Neutrophil (primary cell): ENCODE measurements at regions not wholly inside any gene's neighbourhood (a gene's known extent, or its start where the extent isn't known, plus 50 kb on each side); places are given as distances from the start of the nearest gene placed in this dataset.

Experiments used
- H3K27ac ChIP-seq: fragments of 200-600 bp; sonication (generic); 2 replicates; pipeline ENCODE4 v1.5.1; 2016; ENCODE audit warnings: mild to moderate bottlenecking, moderate library complexity
- H3K27me3 ChIP-seq: fragments of 200-600 bp; sonication (generic); 2 replicates; pipeline ENCODE4 v1.6.0; 2016; ENCODE audit warnings: mild to moderate bottlenecking
- H3K36me3 ChIP-seq: fragments of 200-600 bp; sonication (generic); 2 replicates; pipeline ENCODE4 v1.5.1; 2017
- H3K4me1 ChIP-seq, 2 experiments: fragments of 200-600 bp in 1 of 2; sonication (generic) in 1 of 2; 1 replicate in 1 of 2; 2 replicates in 1 of 2; pipeline versions ENCODE4 v1.5.1 to v1.6.1; 2013 to 2016; ENCODE audit warnings: low read depth in 1 of 2, low read length in 1 of 2, mild to moderate bottlenecking in 1 of 2, moderate library complexity in 1 of 2; ENCODE audit not compliant: control insufficient read depth in 1 of 2, insufficient read depth in 1 of 2
- H3K4me3 ChIP-seq, 2 experiments: fragments of 200-600 bp in 1 of 2; sonication (generic) in 1 of 2; 1 replicate in 1 of 2; 2 replicates in 1 of 2; pipeline ENCODE4 v1.5.1; 2013 to 2016; ENCODE audit warnings: low read depth in 1 of 2, low read length in 1 of 2, mild to moderate bottlenecking in 1 of 2, moderate library complexity in 1 of 2
- H3K9me3 ChIP-seq: fragments of 200-600 bp; sonication (generic); 2 replicates; pipeline ENCODE4 v1.5.1; 2016
- TF ChIP-seq, protein P1 (sequence below): fragments of 200-600 bp; sonication (generic); IDR thresholded peaks from 2 replicates; pipeline ENCODE4 v1.5.1; 2016; ENCODE audit warnings: antibody characterized with exemption

DNA sequence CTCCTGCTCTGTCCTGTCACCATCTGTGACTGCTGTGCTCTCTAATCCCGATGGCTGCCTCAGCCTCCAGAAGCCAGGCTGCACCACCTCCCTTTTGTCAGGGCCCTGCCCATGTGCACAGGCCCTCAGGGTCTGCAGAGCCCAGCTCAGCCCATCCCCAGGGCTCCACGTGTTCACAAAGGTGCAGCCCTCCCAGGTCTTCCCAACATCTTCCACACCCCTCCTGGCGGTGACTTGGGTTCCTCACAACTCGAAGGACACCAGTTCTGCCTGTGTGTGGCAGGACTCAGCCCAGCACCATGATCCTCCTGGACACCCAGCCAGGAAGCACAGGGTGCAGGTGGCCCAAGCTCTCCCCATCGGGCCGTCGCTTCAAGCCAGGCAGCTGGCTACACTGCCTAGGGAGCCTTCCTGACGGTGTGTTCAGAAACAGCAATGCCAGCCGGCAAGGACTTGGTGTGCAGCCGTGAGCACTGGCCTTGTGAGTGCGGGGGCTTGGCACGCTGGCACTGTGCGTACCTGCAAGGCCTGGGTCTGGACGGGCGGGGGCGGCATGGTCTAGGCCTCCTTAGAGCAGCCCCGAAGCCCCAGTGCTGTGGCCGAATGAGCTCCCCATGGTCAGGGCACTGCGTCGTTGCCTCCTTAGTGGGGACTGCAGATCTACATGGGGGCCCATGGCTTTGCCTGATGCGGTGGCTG, 96.1 kb downstream of the MRPL36 start:
- Histone ChIP-seq H3K27ac (no peak overlapping the region), H3K27me3 (peaks cover 12% of the 10 kb centered on the region), H3K4me3 (no peak overlapping the region), H3K4me1 (no peaks in the 10 kb centered on the region), H3K36me3 (no peaks in the 10 kb centered on the region), H3K9me3 (no peaks in the 10 kb centered on the region)
- TF ChIP-seq, protein P1, sequence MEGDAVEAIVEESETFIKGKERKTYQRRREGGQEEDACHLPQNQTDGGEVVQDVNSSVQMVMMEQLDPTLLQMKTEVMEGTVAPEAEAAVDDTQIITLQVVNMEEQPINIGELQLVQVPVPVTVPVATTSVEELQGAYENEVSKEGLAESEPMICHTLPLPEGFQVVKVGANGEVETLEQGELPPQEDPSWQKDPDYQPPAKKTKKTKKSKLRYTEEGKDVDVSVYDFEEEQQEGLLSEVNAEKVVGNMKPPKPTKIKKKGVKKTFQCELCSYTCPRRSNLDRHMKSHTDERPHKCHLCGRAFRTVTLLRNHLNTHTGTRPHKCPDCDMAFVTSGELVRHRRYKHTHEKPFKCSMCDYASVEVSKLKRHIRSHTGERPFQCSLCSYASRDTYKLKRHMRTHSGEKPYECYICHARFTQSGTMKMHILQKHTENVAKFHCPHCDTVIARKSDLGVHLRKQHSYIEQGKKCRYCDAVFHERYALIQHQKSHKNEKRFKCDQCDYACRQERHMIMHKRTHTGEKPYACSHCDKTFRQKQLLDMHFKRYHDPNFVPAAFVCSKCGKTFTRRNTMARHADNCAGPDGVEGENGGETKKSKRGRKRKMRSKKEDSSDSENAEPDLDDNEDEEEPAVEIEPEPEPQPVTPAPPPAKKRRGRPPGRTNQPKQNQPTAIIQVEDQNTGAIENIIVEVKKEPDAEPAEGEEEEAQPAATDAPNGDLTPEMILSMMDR: no peak

DNA sequence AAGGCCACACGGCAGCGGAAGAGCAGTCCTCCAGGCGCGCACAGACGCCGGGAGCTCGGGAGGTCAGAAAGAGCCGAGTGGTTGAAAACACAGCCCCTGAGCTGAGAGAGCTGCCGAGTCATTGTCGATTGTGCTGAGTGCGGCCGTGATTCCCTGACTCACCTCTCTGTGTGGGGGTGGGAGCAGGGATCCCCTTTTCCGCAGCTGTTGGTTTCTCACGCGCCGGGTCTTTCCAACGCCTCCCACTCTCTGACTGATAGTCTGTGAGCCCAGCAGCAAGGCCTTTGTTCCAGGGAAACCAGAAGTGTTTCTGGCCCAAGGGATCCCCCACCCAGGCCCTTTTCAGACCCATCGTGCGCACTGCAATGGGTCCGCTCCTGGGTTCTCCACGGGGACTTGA, 97.3 kb downstream of the MRPL36 start:
- Histone ChIP-seq H3K27ac (no peak overlapping the region), H3K27me3 (peaks cover 11% of the 10 kb centered on the region), H3K4me1 (no peaks in the 10 kb centered on the region), H3K36me3 (no peaks in the 10 kb centered on the region), H3K9me3 (no peaks in the 10 kb centered on the region), H3K4me3 (no peak overlapping the region)
- TF ChIP-seq, protein P1: no peak

DNA sequence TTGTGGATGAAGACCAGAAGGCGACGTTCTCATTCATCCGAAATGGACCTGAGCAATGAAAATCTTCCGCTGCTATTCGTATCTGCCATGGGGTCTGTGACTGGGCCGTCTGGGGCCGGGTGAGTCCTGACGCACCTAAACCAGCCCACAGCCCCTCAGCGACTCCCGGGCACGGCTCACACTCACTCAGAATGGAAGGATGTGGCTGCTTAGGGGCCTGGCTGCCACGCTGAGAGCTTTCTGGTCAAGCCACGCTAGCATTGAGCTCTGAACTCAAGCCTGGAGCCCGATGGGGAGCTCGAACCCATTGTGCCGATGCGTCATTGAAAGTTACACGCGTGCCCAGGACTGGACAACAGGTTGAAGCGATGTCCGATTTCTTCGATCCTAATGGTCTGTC, 97.8 kb downstream of the MRPL36 start:
- no peaks in the 10 kb centered on the region for H3K9me3 ChIP-seq
- H3K4me3 ChIP-seq: no peak overlapping the region
- TF ChIP-seq, protein P1: no peak
- H3K4me1 ChIP-seq: no peaks in the 10 kb centered on the region
- peaks cover 11% of the 10 kb centered on the region for H3K27me3 ChIP-seq
- no peaks in the 10 kb centered on the region for H3K36me3 ChIP-seq
- no peak overlapping the region for H3K27ac ChIP-seq

DNA sequence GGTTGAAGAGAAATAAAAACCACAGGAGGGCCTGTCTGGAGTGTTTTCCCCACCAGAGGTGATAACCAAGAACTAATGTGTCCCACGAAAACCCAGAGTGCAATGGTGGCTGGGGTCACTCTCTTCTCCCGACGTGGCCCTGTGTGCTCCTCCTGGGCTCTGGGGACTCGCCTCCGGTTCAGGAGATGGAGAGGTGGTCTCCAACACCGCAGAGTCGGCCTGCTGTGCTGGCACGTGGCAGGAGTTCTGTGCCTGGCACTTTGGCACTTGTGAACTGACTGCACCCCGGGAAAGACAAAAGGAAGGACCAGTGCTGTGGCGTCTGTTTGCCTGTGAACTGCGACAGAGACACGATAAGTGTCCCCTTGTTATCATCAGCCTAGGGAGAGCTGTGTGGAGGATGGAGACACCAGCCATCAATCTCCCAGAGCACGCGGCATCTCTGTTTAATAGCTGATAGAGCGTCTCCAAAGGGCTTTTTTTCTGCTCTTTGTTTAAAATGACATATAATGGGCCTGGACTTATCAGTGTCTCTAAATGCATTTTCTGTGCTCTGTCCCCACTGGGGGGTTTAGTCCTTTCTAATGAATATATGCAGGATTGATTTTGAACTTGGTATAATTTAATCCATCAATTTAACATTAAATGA, 98.3 kb downstream of the MRPL36 start:
- Histone ChIP-seq H3K36me3 (no peaks in the 10 kb centered on the region), H3K4me1 (no peaks in the 10 kb centered on the region), H3K9me3 (no peaks in the 10 kb centered on the region), H3K27me3 (peaks cover 16% of the 10 kb centered on the region), H3K27ac (no peak overlapping the region), H3K4me3 (no peak overlapping the region)
- TF ChIP-seq, protein P1: no peak

DNA sequence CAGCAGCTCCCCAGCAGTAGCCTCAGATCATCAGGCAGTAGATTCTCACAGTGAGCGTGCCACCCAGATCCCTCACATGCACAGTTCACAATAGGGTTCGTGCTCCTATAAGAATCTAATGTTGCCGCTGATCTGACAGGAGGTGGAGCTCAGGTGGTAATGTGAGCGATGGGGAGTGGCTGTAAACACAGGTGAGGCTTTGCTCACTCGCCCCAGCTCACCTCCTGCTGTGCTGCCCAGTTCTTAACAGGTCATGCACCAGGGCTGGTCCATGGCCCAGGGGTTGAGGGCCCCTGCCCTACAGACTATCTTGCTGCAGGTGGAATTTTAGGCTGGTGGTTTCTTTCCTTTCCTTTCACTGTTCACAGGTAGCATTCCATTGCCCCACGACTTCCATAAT, 100.2 kb downstream of the MRPL36 start:
- Histone ChIP-seq H3K36me3 (no peaks in the 10 kb centered on the region), H3K27ac (no peak overlapping the region), H3K4me1 (no peaks in the 10 kb centered on the region), H3K9me3 (no peaks in the 10 kb centered on the region), H3K27me3 (peaks cover 18% of the 10 kb centered on the region), H3K4me3 (no peak overlapping the region)
- TF ChIP-seq, protein P1: no peak
